ENCODE measurements at regions not wholly inside any gene's neighbourhood (a gene's known extent, or its start where the extent isn't known, plus 50 kb on each side); places are given as distances from the start of the nearest gene placed in this dataset.

- DNase-seq = no peak
These were observed 112.8 kb downstream of the SAMD5 start for GRCh38 chr6:147621263-147621662.

DNA sequence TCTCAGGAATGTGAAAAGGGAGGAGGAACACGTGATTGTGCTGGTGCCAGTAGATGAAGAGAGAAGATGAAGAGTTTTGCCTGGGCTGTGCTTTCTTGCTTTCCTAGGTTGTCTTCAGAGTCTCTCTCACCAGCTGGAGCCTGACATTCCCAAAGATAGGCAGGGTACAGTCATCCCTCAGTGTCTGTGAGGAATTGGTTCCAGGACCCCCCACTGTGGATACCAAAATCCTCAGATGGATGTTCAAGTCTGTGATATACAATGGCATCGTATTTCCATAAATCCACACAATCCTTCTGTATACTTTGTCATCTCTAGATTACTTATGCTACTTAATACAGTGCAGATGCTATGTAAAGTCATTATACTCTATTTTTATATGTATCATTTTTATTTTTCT, 113.5 kb downstream of the SAMD5 start:
- no peak for DNase-seq

DNA sequence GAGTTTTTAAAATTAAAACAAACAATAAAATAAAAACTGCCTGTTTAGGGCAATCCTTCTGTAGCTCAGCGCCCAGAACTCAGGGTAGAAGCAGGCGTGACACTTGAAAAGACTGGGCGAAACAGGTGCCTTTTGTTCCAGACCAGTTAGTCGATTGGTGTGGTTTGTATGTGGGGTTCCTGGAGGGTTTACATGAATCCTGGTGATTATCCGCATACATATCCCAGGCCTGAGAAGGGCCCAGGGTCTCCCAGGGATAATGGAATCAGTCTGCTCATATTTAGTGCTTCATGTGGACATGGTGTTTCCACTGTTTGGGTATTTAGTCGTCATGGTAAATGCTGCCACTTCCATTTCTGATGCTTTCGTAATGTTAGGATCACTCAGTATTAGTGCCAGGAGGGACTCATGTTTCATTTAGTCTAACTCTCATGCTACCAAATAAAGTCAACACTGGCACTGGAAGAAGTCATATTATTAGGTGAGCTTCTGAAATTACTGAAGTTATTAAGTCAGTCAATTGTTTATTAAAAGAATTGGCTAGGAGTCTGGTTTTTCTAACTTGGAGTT, 116.5 kb downstream of the SAMD5 start:
- DNase-seq = no peak

DNA sequence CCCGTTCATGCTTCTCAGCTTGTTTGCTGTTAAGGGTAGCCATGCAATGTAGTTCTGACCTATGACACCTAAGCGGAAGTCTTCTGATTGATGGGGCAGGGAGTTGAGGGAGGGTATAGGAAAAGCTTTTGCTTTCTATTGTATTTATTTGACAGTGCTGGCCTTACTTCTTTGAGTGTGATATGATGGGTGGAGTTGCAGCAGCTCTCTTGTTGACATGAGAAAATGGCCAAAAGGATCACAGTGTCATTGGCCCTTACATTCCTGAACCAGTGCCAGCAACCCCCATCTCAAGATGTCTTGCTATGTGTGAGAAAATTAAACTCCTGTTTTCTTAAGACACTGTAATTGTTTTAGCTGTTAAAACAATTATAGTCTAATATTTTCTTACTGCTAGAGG, 117.5 kb downstream of the SAMD5 start:
- no peak for DNase-seq

DNA sequence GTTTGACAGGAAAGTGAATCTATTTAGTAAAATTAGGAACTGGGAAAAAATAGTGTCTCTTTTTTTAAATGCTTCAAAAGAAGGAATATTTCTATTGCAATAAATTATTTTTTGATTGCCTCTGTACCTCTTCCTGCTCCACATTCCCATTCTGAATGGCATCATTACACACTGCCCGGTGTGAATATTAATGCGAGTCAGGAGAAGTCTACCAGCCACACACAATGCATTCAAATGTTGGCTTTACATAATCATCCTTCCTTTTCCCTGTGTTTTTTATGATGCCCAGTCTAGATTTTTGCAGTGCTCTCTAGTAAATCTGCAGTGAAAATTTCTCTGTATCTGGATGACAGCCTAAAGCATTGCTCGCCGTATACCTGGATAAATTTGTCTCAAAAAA, 118.9 kb downstream of the SAMD5 start:
- DNase-seq = no peak

DNA sequence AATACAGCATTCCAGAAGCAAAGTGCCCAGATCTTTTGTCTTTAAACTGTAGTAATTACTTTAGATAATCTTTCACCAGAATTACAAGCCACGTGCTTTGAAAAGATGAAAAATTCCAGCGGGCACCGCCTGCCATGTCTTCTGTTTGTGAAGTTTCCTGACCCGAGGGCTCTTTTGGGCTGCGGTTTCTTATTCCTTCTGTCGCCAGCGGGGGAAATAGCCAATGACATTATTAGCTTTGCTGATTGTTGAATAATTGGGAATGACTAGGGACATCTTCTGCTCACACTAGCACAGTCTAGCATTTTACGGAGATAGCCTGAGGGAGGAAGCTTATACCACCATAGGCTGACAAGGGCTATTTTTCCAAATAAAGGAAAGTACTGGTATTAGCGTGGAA, 124.7 kb downstream of the SAMD5 start:
- DNase-seq = no peak

GRCh38 chr6:147637620-147638195, 129.2 kb downstream of the SAMD5 start:
- no peak for DNase-seq

DNA sequence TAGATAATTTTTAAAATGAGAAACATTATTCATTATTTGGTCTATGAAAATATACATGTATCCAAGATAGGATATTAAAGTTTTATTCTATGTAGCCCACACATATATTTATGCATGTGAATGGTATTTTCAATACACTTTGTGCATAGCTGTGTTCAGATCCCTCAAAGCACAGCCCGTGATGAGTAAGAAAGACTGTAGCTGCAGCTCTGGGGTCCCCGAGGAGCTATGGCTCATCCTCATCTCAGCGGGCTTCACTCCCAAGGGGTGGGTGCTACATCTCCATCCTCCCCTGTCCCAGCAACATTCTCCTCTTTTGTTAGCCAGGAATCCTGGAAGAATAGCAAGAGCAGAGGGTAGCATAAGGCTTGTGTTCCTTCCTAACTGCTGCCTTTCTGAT, 130.8 kb downstream of the SAMD5 start:
- no peak for DNase-seq

DNA sequence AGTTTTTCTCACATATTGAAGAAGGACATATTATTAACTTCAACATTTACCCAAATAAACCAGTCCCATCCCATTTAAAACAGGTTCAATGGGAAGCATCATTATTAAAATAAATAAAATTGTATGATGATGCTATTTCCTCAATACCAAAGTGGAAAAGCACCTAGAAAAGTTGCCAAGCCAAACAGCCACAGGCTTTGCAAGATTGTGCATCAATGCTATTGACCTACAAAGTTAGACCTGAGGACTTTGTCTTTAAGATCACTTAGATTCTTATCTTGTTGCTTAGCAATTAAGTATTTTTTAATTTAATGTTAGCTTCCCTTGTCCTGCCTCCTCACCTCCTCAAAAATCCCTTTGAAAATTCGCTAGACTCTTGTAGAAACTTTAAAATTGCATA, 132.1 kb downstream of the SAMD5 start:
- DNase-seq = no peak

DNA sequence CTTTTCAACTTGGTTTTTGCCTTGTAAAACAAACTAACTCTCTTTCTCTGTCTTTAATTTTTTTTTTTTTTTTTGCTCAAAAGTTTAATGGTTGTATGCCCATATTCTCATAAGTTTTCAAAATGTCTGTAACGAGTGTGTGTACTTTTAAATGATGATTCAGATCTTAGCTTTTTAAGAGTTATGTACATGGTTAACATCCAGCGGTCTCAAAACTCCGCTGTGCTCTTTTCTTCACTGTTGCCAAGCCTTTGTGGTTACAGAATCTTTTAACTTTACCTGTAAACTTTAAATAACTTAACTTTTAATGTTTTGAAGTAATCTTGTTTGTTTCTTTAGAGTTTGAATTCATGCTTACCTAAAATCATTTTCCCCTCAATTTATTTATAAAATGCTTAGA, 133.0 kb downstream of the SAMD5 start:
- DNase-seq = no peak

GRCh38 chr6:147642458-147642857, 134.0 kb downstream of the SAMD5 start:
- DNase-seq = no peak

DNA sequence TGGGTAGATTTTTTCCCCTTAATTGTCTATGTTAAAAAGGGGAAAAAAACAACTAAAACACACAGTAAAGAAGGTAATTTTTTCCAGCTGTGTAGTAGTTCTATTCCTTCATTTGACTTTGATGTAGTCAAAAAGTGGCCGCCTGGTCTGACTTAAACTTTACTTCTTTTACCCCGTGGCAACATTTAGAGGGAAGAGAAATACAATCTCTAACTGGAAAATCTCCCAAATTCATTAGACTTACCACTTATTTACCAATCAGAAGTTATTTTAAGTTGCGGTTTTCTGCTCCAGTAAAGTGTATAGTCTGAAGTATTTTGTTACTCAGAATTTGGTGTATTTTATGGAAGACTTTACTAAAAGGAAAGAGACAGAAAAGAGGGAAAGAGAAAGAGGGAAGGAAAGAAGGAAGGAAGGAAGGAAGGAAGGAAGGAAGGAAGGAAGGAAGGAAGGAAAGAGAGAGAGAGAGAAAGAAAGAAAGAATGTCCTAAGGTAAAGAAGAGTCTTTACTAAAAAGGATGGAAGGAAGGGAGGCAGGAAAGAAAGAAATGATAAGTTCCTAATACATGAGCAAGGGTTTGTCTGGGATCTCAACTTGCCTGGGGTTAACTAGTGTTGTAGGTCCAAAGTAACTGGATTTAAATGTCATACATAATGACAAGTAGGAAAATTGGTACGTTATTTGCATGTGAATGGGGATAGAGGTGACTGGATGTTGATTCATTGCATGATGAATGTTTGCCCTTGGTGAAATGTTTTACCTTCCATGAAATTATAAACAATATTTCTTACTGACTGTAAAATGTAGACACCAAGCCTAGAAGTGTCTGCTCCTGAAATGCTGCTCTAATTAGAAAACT, 135.1 kb downstream of the SAMD5 start:
- no peak for DNase-seq

GRCh38 chr6:147648916-147649315, 140.4 kb downstream of the SAMD5 start:
- no peak for DNase-seq

DNA sequence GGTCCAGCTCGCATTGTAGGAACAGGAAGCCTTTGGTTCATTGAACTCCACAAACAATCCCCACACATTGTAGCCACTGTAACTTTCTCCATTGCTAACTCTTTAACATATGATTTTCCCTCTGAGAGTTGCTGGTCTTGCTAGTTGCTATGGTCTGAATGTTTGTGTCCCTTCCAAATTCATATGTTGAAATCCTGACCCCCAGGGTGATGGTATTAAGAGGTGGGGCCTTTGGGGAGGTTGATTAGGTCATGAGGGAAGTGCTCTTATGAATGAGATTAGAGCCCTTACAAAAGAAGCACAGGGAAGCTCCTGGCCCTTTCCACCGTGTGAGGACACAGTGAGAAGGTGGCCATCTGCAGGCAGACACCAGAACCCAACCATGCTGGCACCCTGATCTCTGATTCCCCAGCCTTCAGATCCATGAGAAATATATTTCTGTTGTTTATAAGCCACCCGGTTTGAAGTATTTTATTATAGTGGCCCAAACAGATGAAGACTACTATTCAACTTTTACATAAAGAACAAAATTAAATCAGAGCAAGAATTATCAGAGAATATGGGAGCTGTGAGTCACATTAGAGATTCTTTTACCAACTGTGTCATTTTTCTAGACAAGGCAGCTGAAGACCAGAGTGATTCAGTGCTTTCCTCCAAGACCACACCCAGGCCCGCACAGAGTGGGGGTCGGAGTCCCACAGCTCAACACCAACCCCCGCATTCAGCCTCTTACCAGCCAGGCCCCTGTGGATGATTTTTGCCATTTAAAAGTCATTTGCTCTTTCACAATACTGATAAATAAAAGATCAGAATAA, 143.0 kb downstream of the SAMD5 start:
- DNase-seq = no peak

- no peak for DNase-seq
These were observed 145.1 kb downstream of the SAMD5 start for GRCh38 chr6:147653631-147654030.

GRCh38 chr6:147654103-147654845, 145.8 kb downstream of the SAMD5 start:
- DNase-seq = no peak

GRCh38 chr6:147660334-147661311, 152.1 kb downstream of the SAMD5 start:
- no peak for DNase-seq

- DNase-seq = no peak
These were observed 154.2 kb downstream of the SAMD5 start for GRCh38 chr6:147662646-147663045.

- DNase-seq = no peak
These were observed 155.6 kb downstream of the SAMD5 start for GRCh38 chr6:147664092-147664491.

GRCh38 chr6:147666255-147666654, 157.8 kb downstream of the SAMD5 start:
- no peak for DNase-seq

- no peak for DNase-seq
These were observed 158.6 kb downstream of the SAMD5 start for GRCh38 chr6:147667082-147667481.

DNA sequence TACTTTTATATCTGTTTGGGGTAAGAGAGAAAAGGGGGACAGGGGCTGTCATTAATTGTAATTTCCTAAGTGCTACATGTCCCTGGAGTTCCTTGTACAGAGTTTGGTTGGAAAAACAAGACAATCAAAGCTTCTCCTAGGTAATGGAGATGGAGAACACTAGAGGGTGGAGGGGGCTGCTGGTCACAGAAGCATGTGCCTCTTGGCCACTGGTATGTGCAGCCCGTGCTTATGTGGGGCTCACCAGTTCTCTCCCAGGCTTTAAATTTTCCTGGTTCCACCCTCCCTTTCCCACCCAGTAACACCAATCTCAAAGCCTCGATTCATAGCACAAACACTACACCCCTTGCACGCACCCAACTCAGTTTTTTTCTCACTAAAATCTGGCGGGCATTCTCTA, 165.6 kb downstream of the SAMD5 start:
- no peak for DNase-seq
